Loucy (cell line): ENCODE measurements at regions not wholly inside any gene's neighbourhood (a gene's known extent, or its start where the extent isn't known, plus 50 kb on each side); places are given as distances from the start of the nearest gene placed in this dataset.
"Not testable (repeated sequence)": the region's sequence is repeated elsewhere in the genome, so short reads cannot be mapped to it uniquely, and the experiment has no call there.

Source experiments
- H2AFZ ChIP-seq: fragments of 200-600 bp; sonication (generic); 2 replicates; pipeline ENCODE4 v1.6.0; 2016; ENCODE audit warnings: antibody characterized with exemption, mild to moderate bottlenecking, low read length, moderate library complexity
- H3F3A ChIP-seq: fragments of 200-600 bp; 2 replicates; pipeline ENCODE4 v1.6.0; 2016; ENCODE audit warnings: antibody characterized with exemption, low read depth, mild to moderate bottlenecking
- H3K27me3 ChIP-seq: fragments of 200-600 bp; sonication (generic); 2 replicates; pipeline ENCODE4 v1.6.1; 2014; ENCODE audit warnings: low read length, mild to moderate bottlenecking; ENCODE audit not compliant: insufficient read depth, poor library complexity, severe bottlenecking
- H3K36me3 ChIP-seq: fragments of 200-600 bp; sonication (generic); 2 replicates; pipeline ENCODE4 v1.6.1; 2016; ENCODE audit warnings: low read length; ENCODE audit not compliant: insufficient read depth
- H3K4me1 ChIP-seq: fragments of 200-600 bp; sonication (generic); 2 replicates; pipeline ENCODE4 v1.5.1; 2014; ENCODE audit warnings: low read length, mild to moderate bottlenecking; ENCODE audit not compliant: insufficient read depth, poor library complexity, severe bottlenecking
- H3K4me2 ChIP-seq: fragments of 200-600 bp; sonication (generic); 2 replicates; pipeline ENCODE4 v1.6.0; 2014; ENCODE audit warnings: antibody characterized with exemption, low read length, low read depth, mild to moderate bottlenecking; ENCODE audit not compliant: poor library complexity, severe bottlenecking
- H3K4me3 ChIP-seq: fragments of 200-600 bp; sonication (generic); 2 replicates; pipeline ENCODE4 v1.5.1; 2014; ENCODE audit warnings: low read length, mild to moderate bottlenecking, mixed read lengths; ENCODE audit not compliant: poor library complexity, severe bottlenecking
- H3K79me2 ChIP-seq: fragments of 200-600 bp; sonication (generic); 2 replicates; pipeline ENCODE4 v1.6.1; 2014; ENCODE audit warnings: low read length; ENCODE audit not compliant: insufficient read depth
- H3K9ac ChIP-seq: fragments of 200-600 bp; sonication (generic); 2 replicates; pipeline ENCODE4 v1.6.0; 2014; ENCODE audit warnings: mild to moderate bottlenecking, low read depth, low read length, moderate library complexity; ENCODE audit not compliant: poor library complexity, severe bottlenecking
- H3K9me2 ChIP-seq: fragments of 200-600 bp; sonication (generic); replicated peaks from 2 replicates; pipeline ENCODE4 v1.6.1; 2016; ENCODE audit warnings: low read depth, low read length, mixed read lengths
- H3K9me3 ChIP-seq: fragments of 200-600 bp; sonication (generic); 2 replicates; pipeline ENCODE4 v1.6.1; 2014; ENCODE audit warnings: mild to moderate bottlenecking, antibody characterized with exemption, low read length, low read depth; ENCODE audit not compliant: insufficient read depth
- H4K20me1 ChIP-seq: fragments of 200-600 bp; sonication (generic); 2 replicates; pipeline ENCODE4 v1.6.0; 2014; ENCODE audit warnings: antibody characterized with exemption, low read length, mild to moderate bottlenecking; ENCODE audit not compliant: insufficient read depth, poor library complexity, severe bottlenecking
- EZH2phosphoT487 ChIP-seq: fragments of 200-600 bp; IDR thresholded peaks from 2 replicates; pipeline ENCODE4 v1.6.1; 2018; ENCODE audit warnings: antibody characterized with exemption, mild to moderate bottlenecking, moderate library complexity, borderline replicate concordance
- TF ChIP-seq, protein P1 (sequence below): fragments of 200-600 bp; sonication (generic); conservative IDR thresholded peaks from 2 replicates; pipeline ENCODE4 v1.5.1; 2014; ENCODE audit warnings: mild to moderate bottlenecking, antibody characterized with exemption, low read length

DNA sequence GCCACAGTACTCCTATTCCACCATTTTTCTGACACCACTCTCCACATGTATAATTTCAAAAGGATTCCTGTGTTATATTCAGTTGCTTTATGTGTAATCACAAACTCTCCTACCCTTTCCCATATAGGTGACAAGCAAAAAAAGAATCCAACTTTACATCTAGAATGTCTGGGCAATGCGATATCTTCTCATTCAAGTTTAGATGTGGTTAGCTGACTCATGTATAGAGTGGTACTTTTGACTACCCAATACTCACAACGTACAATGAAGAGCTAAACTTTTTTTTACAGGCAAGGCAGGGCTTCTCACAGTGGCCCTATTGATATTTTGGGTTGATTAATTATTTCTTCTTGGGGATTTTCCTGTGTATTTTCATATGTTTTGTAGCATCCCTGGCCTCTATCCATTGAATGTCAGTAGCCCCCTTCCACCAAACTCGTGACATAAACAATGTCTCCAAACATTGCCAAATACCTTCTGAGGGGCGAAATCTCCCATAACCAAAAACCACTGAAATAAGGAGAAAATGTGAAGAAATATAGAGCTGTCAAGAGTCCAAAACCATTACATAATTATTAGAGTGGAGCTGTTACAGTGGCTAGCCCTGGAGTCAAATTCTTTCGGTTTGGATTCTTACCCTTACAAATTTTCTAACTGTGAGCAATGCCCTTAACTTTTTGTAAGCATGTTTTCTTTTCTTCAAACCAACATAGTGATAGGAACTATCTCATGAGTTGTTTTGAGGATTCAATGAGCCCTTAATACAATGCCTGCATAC lies 342.6 kb downstream of the NSUN3 start:
- H3K36me3 ChIP-seq, result no peaks in the 10 kb centered on the region
- no peak overlapping the region for H2AFZ ChIP-seq
- no peaks in the 10 kb centered on the region for H3K79me2 ChIP-seq
- no peaks in the 10 kb centered on the region for H3K4me1 ChIP-seq
- TF ChIP-seq, protein P1, sequence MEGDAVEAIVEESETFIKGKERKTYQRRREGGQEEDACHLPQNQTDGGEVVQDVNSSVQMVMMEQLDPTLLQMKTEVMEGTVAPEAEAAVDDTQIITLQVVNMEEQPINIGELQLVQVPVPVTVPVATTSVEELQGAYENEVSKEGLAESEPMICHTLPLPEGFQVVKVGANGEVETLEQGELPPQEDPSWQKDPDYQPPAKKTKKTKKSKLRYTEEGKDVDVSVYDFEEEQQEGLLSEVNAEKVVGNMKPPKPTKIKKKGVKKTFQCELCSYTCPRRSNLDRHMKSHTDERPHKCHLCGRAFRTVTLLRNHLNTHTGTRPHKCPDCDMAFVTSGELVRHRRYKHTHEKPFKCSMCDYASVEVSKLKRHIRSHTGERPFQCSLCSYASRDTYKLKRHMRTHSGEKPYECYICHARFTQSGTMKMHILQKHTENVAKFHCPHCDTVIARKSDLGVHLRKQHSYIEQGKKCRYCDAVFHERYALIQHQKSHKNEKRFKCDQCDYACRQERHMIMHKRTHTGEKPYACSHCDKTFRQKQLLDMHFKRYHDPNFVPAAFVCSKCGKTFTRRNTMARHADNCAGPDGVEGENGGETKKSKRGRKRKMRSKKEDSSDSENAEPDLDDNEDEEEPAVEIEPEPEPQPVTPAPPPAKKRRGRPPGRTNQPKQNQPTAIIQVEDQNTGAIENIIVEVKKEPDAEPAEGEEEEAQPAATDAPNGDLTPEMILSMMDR, result no peak
- TF ChIP-seq EZH2phosphoT487, result no peak
- H3K9me3 ChIP-seq, result no peaks in the 10 kb centered on the region
- H3F3A ChIP-seq, result no peaks in the 10 kb centered on the region
- H3K4me3 ChIP-seq, result no peak overlapping the region
- H3K27me3 ChIP-seq, result no peaks in the 10 kb centered on the region
- no peak overlapping the region for H3K9ac ChIP-seq
- H3K9me2 ChIP-seq, result no peaks in the 10 kb centered on the region
- H3K4me2 ChIP-seq, result no peak overlapping the region
- H4K20me1 ChIP-seq, result no peaks in the 10 kb centered on the region

DNA sequence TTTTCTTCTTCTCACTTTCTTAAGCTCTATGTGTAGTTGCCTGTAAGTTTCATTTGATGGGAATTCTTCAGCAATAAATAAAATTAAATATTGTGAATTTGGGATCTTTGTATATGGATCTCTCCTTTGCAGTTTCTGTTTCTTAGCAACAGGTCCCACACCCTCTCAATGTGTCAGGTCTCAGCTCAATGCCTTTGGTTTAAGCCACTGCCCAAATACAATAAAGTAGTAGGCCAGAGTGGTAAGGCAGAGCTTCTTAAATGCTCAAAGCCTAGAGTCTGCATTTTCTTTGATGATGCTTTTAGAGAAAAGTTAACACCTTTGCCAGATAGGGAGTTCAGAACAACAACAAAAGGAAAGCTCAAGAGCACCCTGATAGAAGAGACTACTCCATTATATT lies 343.7 kb downstream of the NSUN3 start:
- Histone ChIP-seq H3K27me3 (no peaks in the 10 kb centered on the region), H3K4me1 (no peaks in the 10 kb centered on the region), H3K9me3 (no peaks in the 10 kb centered on the region), H3K36me3 (no peaks in the 10 kb centered on the region), H3K4me2 (no peak overlapping the region), H3K9me2 (no peaks in the 10 kb centered on the region), H3F3A (no peaks in the 10 kb centered on the region), H3K79me2 (no peaks in the 10 kb centered on the region), H4K20me1 (no peaks in the 10 kb centered on the region), H2AFZ (no peak overlapping the region), H3K4me3 (no peak overlapping the region), H3K9ac (no peak overlapping the region)
- no peak for TF ChIP-seq EZH2phosphoT487
- TF ChIP-seq, protein P1, result no peak

DNA sequence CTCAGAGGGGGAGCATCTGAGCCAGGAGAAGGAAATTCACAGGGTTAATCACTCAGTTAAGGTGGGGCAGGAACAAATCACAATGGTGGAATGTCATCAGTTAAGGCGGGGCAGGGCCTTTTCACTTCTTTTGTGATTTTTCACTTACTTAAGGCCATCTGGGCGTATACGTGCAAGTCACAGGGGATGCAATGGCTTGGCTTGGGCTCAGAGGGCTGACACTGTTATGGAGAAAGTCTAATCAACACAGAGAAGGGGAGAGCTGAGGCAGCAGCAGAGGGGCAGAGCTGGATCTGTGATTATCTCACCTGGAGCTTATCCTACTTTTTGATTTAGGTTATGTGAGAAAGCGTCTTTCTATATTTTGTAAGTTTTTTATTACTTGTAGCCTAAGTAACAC lies 350.1 kb downstream of the NSUN3 start:
- H3K4me2 ChIP-seq, H3K79me2 ChIP-seq, H3F3A ChIP-seq, H3K4me1 ChIP-seq, H3K9me2 ChIP-seq, H3K36me3 ChIP-seq, H3K4me3 ChIP-seq, H3K9ac ChIP-seq, H4K20me1 ChIP-seq, H2AFZ ChIP-seq, H3K9me3 ChIP-seq, H3K27me3 ChIP-seq: not testable (repeated sequence)
